ENCODE measurements at regions not wholly inside any gene's neighbourhood (a gene's known extent, or its start where the extent isn't known, plus 50 kb on each side); places are given as distances from the start of the nearest gene placed in this dataset.

DNA sequence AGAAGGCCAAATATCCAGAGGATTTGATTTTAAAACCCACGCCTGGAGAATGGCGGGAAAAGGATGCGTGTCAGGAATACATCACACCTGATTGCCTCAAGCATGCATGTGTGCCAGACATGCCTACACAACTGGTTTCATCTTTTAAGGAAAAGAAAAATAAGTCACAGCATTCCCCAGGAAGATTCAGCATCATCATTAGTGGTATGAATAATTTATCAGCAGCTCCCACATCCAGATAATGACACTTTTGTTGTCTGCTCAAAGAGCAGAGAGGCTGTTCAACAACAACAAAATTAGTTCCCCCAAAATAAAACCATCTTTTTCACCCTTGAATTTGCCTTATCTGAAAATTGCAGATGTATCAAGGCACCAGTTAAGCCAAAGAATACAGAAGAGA lies 328.6 kb upstream of the C1orf87 start:
- BruUV-seq (replicated peaks) = no TSS peak
- POLR2A ChIA-PET (ENCODE audit: unreplicated experiment) = no interaction called here
- CTCF ChIA-PET = no interaction called here

DNA sequence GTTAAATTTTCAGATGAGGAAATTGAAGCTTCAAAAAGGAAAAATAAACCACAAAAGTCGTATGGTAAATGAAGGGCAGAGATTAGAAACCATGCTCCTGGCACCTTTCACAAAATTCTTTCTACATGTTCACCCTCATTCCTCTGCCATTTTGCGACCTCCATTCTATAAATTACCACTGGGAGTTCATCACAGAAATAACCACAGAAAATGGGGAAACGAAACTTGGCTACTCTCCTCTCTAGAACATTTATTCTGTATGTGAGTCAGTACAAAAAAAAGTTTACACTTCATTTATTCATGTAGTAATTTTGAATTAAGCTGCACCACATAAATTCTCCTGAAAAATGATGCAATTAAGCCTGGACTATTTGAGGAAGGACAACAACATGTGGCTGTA lies 320.9 kb upstream of the C1orf87 start:
- DNase-seq = no peak
- no peaks in the 10 kb centered on the region for H3K9me3 ChIP-seq (ENCODE audit: insufficient read depth, low read depth)
- H3K79me2 ChIP-seq (ENCODE audit: low read depth) = no peaks in the 10 kb centered on the region
- intact Hi-C loops (cut with micrococcal nuclease; ENCODE audit: unreplicated experiment) = no loop called here
- no peaks in the 10 kb centered on the region for H4K20me1 ChIP-seq (ENCODE audit: insufficient read depth)
- H3K27ac ChIP-seq = no peak overlapping the region
- BruUV-seq (replicated peaks) = no TSS peak
- ChIA-PET POLR2A (ENCODE audit: unreplicated experiment) (no interaction called here), CTCF (no interaction called here)
- H3K36me3 ChIP-seq (ENCODE audit: low read depth) = no peaks in the 10 kb centered on the region
- TF ChIP-seq, protein P1, sequence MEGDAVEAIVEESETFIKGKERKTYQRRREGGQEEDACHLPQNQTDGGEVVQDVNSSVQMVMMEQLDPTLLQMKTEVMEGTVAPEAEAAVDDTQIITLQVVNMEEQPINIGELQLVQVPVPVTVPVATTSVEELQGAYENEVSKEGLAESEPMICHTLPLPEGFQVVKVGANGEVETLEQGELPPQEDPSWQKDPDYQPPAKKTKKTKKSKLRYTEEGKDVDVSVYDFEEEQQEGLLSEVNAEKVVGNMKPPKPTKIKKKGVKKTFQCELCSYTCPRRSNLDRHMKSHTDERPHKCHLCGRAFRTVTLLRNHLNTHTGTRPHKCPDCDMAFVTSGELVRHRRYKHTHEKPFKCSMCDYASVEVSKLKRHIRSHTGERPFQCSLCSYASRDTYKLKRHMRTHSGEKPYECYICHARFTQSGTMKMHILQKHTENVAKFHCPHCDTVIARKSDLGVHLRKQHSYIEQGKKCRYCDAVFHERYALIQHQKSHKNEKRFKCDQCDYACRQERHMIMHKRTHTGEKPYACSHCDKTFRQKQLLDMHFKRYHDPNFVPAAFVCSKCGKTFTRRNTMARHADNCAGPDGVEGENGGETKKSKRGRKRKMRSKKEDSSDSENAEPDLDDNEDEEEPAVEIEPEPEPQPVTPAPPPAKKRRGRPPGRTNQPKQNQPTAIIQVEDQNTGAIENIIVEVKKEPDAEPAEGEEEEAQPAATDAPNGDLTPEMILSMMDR (conservative IDR thresholded peaks at IDR 0.05) = no peak
- no peak for TF ChIP-seq EZH2 (IDR thresholded peaks at IDR 0.05; ENCODE audit: low read depth)
- no peaks in the 10 kb centered on the region for H3K4me1 ChIP-seq (replicated peaks; ENCODE audit: insufficient read depth)
- no peak overlapping the region for H3K4me2 ChIP-seq
- no peaks in the 10 kb centered on the region for H3F3A ChIP-seq (ENCODE audit: insufficient read depth, low read depth)
- H3K27me3 ChIP-seq (ENCODE audit: insufficient read depth, low read depth) = no peaks in the 10 kb centered on the region
- no peaks in the 10 kb centered on the region for H3K9me2 ChIP-seq (ENCODE audit: insufficient read depth)
- no peak overlapping the region for H3K4me3 ChIP-seq
- no peak overlapping the region for H2AFZ ChIP-seq

More for the DNA sequence above, 328.6 kb upstream of the C1orf87 start:
- H3K36me3 ChIP-seq (ENCODE audit: low read depth) = no peaks in the 10 kb centered on the region
- H3K4me2 ChIP-seq = no peak overlapping the region
- no peak overlapping the region for H2AFZ ChIP-seq
- H3K79me2 ChIP-seq (ENCODE audit: low read depth) = no peaks in the 10 kb centered on the region
- no peaks in the 10 kb centered on the region for H3K27me3 ChIP-seq (ENCODE audit: insufficient read depth, low read depth)
- no peak overlapping the region for H3K27ac ChIP-seq
- DNase-seq = no peak
- no peaks in the 10 kb centered on the region for H3K9me3 ChIP-seq (ENCODE audit: insufficient read depth, low read depth)
- H3F3A ChIP-seq (ENCODE audit: insufficient read depth, low read depth) = no peaks in the 10 kb centered on the region
- no peak for TF ChIP-seq EZH2 (IDR thresholded peaks at IDR 0.05; ENCODE audit: low read depth)
- TF ChIP-seq, protein P1 (conservative IDR thresholded peaks at IDR 0.05) = no peak
- H4K20me1 ChIP-seq (ENCODE audit: insufficient read depth) = no peaks in the 10 kb centered on the region
- no peaks in the 10 kb centered on the region for H3K9me2 ChIP-seq (ENCODE audit: insufficient read depth)
- intact Hi-C loops (cut with micrococcal nuclease; ENCODE audit: unreplicated experiment) = no loop called here
- H3K4me1 ChIP-seq (replicated peaks; ENCODE audit: insufficient read depth) = no peaks in the 10 kb centered on the region
- no peak overlapping the region for H3K4me3 ChIP-seq

DNA sequence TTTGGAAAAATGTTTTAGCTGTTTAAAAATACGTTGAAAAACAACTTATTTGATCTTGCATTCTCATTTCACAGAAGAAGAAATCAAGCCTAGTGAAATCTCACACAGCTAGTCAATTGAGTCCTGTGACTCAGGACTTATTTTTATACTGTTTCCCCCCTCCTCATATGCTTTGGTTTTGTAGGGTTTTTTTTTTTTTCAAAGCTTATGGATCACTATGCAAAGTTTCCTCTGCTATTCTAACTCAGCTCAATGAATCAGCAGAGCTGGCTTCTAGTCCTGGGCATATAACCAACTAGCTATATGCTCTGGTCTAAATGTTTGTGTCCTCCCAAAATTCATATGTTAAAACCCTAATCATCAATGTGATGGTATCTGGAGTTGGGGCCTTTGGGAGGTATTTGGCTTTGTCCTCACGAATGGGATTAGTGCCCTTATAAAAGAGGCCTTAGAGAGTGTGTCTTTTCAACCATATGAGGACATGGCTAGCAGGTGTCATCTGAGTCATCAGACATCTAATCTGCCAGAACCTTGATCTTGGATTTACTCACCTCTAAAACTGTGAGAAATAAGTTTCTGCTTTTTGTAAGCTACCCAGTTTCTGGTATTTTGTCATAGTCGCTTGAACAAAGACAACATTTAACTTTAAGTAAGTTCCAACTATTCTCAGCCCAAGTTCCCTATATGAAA lies 317.2 kb upstream of the C1orf87 start:
- Histone ChIP-seq H2AFZ (no peak overlapping the region), H3K4me2 (no peak overlapping the region), H4K20me1 (ENCODE audit: insufficient read depth) (no peaks in the 10 kb centered on the region), H3K9me3 (ENCODE audit: insufficient read depth, low read depth) (no peaks in the 10 kb centered on the region), H3K4me3 (no peak overlapping the region), H3K9me2 (ENCODE audit: insufficient read depth) (no peaks in the 10 kb centered on the region), H3K27ac (no peak overlapping the region), H3K4me1 (replicated peaks; ENCODE audit: insufficient read depth) (no peaks in the 10 kb centered on the region), H3K36me3 (ENCODE audit: low read depth) (no peaks in the 10 kb centered on the region), H3F3A (ENCODE audit: insufficient read depth, low read depth) (no peaks in the 10 kb centered on the region), H3K79me2 (ENCODE audit: low read depth) (no peaks in the 10 kb centered on the region), H3K27me3 (ENCODE audit: insufficient read depth, low read depth) (no peaks in the 10 kb centered on the region)
- ChIA-PET POLR2A (ENCODE audit: unreplicated experiment) (no interaction called here), CTCF (no interaction called here)
- no peak for DNase-seq
- BruUV-seq (replicated peaks) = no TSS peak
- TF ChIP-seq, protein P1 (conservative IDR thresholded peaks at IDR 0.05) = no peak
- no peak for TF ChIP-seq EZH2 (IDR thresholded peaks at IDR 0.05; ENCODE audit: low read depth)
- intact Hi-C loops (cut with micrococcal nuclease; ENCODE audit: unreplicated experiment) = no loop called here
